ENCODE measurements at regions not wholly inside any gene's neighbourhood (a gene's known extent, or its start where the extent isn't known, plus 50 kb on each side); places are given as distances from the start of the nearest gene placed in this dataset.

- DNase-seq = no peak
- H3K4me3 ChIP-seq = no peak overlapping the region
- H3K4me1 ChIP-seq = no peaks in the 10 kb centered on the region
- H3K27me3 ChIP-seq = no peaks in the 10 kb centered on the region
- no peaks in the 10 kb centered on the region for H3K36me3 ChIP-seq
- no peak for ATAC-seq (ENCODE audit: low FRiP score in 2 of 2)
- 67 to 80% methylated on average over 4 of the region's 4 CpGs for WGBS, 2 donors
- no peak for TF ChIP-seq EP300 (IDR thresholded peaks at IDR 0.05)
- no peak for TF ChIP-seq POLR2A (IDR thresholded peaks at IDR 0.05)
- TF ChIP-seq CTCF (IDR thresholded peaks at IDR 0.05) = no peak
- TF ChIP-seq POLR2AphosphoS5 (IDR thresholded peaks at IDR 0.05) = no peak
- H3K27ac ChIP-seq = no peak overlapping the region
- no peaks in the 10 kb centered on the region for H3K9me3 ChIP-seq
These were observed 80.5 kb downstream of the ZIC3 start for GRCh38 chrX:137646472-137646871.

- TF ChIP-seq EP300 (IDR thresholded peaks at IDR 0.05) (no peak), POLR2AphosphoS5 (IDR thresholded peaks at IDR 0.05) (no peak), CTCF (IDR thresholded peaks at IDR 0.05) (no peak), POLR2A (IDR thresholded peaks at IDR 0.05) (no peak)
- WGBS, 2 donors = 68% methylated on average over 2 of the region's 2 CpGs
- no peaks in the 10 kb centered on the region for H3K4me1 ChIP-seq
- H3K27ac ChIP-seq = no peak overlapping the region
- H3K9me3 ChIP-seq = no peaks in the 10 kb centered on the region
- ATAC-seq (ENCODE audit: low FRiP score in 2 of 2) = no peak
- H3K36me3 ChIP-seq = no peaks in the 10 kb centered on the region
- no peaks in the 10 kb centered on the region for H3K27me3 ChIP-seq
- no peak for DNase-seq
- H3K4me3 ChIP-seq = no peak overlapping the region
These were observed 85.7 kb downstream of the ZIC3 start for GRCh38 chrX:137651647-137652046.

GRCh38 chrX:137652086-137652485, 86.2 kb downstream of the ZIC3 start:
- Histone ChIP-seq H3K27me3 (no peaks in the 10 kb centered on the region), H3K4me3 (no peak overlapping the region), H3K36me3 (no peaks in the 10 kb centered on the region), H3K4me1 (no peaks in the 10 kb centered on the region), H3K9me3 (no peaks in the 10 kb centered on the region), H3K27ac (no peak overlapping the region)
- DNase-seq (no peak), ATAC-seq (ENCODE audit: low FRiP score in 2 of 2) (no peak)
- TF ChIP-seq POLR2AphosphoS5 (IDR thresholded peaks at IDR 0.05) = no peak
- no peak for TF ChIP-seq POLR2A (IDR thresholded peaks at IDR 0.05)
- no peak for TF ChIP-seq CTCF (IDR thresholded peaks at IDR 0.05)
- no peak for TF ChIP-seq EP300 (IDR thresholded peaks at IDR 0.05)
- 61 to 63% methylated on average over 3 of the region's 3 CpGs for WGBS, 2 donors

GRCh38 chrX:137654481-137654880, 88.6 kb downstream of the ZIC3 start:
- no peaks in the 10 kb centered on the region for H3K9me3 ChIP-seq
- H3K27me3 ChIP-seq = no peaks in the 10 kb centered on the region
- no peak overlapping the region for H3K27ac ChIP-seq
- no peak for TF ChIP-seq POLR2AphosphoS5 (IDR thresholded peaks at IDR 0.05)
- TF ChIP-seq CTCF (IDR thresholded peaks at IDR 0.05) = no peak
- TF ChIP-seq POLR2A (IDR thresholded peaks at IDR 0.05) = no peak
- no peak for TF ChIP-seq EP300 (IDR thresholded peaks at IDR 0.05)
- ATAC-seq (ENCODE audit: low FRiP score in 2 of 2) = no peak
- H3K36me3 ChIP-seq = no peaks in the 10 kb centered on the region
- H3K4me1 ChIP-seq = no peaks in the 10 kb centered on the region
- DNase-seq = no peak
- H3K4me3 ChIP-seq = no peak overlapping the region

GRCh38 chrX:137667776-137668175, 101.8 kb downstream of the ZIC3 start:
- no peaks in the 10 kb centered on the region for H3K4me1 ChIP-seq
- no peaks in the 10 kb centered on the region for H3K36me3 ChIP-seq
- no peak overlapping the region for H3K27ac ChIP-seq
- ATAC-seq (ENCODE audit: low FRiP score in 2 of 2) (no peak), DNase-seq (no peak)
- WGBS, 2 donors = 61 to 73% methylated on average over 6 of the region's 6 CpGs
- no peak overlapping the region for H3K4me3 ChIP-seq
- H3K27me3 ChIP-seq = no peaks in the 10 kb centered on the region
- H3K9me3 ChIP-seq = no peaks in the 10 kb centered on the region
- TF ChIP-seq POLR2AphosphoS5 (IDR thresholded peaks at IDR 0.05) (no peak), EP300 (IDR thresholded peaks at IDR 0.05) (no peak), CTCF (IDR thresholded peaks at IDR 0.05) (no peak), POLR2A (IDR thresholded peaks at IDR 0.05) (no peak)
